ENCODE measurements at regions not wholly inside any gene's neighbourhood (a gene's known extent, or its start where the extent isn't known, plus 50 kb on each side); places are given as distances from the start of the nearest gene placed in this dataset.

DNA sequence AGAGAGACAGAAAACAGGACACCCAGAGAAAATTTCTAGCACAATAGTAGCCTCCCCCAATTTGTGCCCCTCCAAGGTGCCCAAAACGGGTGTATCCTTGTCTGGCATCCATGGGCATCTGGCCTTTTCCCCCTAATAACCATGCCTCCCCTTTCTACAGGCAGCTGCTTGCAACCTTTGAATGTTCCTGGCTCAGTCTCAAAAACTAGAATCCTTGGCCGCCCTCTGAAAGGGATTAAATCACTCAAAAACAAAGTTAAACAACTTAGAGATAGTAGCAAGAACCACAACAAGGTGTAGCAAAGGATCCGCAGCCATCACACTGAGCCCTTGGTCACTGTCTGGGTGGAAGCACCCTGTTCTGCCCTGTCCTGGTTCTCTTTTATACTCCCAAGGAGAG is 105.6 kb downstream of the MN1 start:
- TF ChIP-seq, protein P1, sequence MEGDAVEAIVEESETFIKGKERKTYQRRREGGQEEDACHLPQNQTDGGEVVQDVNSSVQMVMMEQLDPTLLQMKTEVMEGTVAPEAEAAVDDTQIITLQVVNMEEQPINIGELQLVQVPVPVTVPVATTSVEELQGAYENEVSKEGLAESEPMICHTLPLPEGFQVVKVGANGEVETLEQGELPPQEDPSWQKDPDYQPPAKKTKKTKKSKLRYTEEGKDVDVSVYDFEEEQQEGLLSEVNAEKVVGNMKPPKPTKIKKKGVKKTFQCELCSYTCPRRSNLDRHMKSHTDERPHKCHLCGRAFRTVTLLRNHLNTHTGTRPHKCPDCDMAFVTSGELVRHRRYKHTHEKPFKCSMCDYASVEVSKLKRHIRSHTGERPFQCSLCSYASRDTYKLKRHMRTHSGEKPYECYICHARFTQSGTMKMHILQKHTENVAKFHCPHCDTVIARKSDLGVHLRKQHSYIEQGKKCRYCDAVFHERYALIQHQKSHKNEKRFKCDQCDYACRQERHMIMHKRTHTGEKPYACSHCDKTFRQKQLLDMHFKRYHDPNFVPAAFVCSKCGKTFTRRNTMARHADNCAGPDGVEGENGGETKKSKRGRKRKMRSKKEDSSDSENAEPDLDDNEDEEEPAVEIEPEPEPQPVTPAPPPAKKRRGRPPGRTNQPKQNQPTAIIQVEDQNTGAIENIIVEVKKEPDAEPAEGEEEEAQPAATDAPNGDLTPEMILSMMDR (IDR thresholded peaks at IDR 0.05; ENCODE audit: low read depth, low read length) = no peak
- TF ChIP-seq MYC (IDR thresholded peaks at IDR 0.05; ENCODE audit: low read depth, low read length) = no peak

All from NB4 (cell line).